IPS-15b (cell line): ENCODE measurements at regions not wholly inside any gene's neighbourhood (a gene's known extent, or its start where the extent isn't known, plus 50 kb on each side); places are given as distances from the start of the nearest gene placed in this dataset.

ENCODE experiments used
- H3K27me3 ChIP-seq: one replicate; pipeline ENCODE4 v1.6.1; 2013; ENCODE audit warnings: low read length; ENCODE audit not compliant: control insufficient read depth, insufficient read depth
- H3K36me3 ChIP-seq: one replicate; pipeline ENCODE4 v1.6.1; 2013; ENCODE audit warnings: low read length; ENCODE audit not compliant: control insufficient read depth, insufficient read depth
- H3K4me1 ChIP-seq: one replicate; pipeline ENCODE4 v1.6.1; 2013; ENCODE audit warnings: mild to moderate bottlenecking, low read length; ENCODE audit not compliant: control insufficient read depth, insufficient read depth
- H3K4me3 ChIP-seq: one replicate; pipeline ENCODE4 v1.5.1; 2013; ENCODE audit warnings: low read depth, low read length
- H3K9ac ChIP-seq: one replicate; pipeline ENCODE4 v1.6.1; 2013; ENCODE audit warnings: low read depth, mild to moderate bottlenecking, low read length
- H3K9me3 ChIP-seq: one replicate; pipeline ENCODE4 v1.6.1; 2013; ENCODE audit warnings: mild to moderate bottlenecking, low read length; ENCODE audit not compliant: control insufficient read depth, insufficient read depth

DNA sequence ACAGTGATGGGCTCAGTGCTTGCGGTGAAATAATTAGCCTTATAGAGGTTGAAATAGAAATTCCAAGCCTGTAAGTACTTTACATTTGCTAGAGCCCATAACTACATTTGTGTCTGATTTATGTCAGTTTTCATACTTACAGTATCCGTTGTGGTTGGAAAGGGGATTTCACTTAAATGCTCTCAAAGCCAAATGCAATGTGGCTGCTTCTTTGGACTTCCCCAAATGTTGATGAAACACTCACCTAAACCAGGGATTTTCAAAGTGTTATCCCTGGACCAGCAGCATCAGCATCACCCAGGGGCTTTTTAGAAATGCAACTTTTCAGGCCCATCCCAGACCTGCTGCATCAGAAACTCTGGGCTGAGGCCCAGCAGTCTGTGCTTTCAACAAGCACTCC, 378.7 kb downstream of the MCTP2 start:
- H3K9me3 ChIP-seq = no peaks in the 10 kb centered on the region
- no peak overlapping the region for H3K4me3 ChIP-seq
- H3K27me3 ChIP-seq = no peaks in the 10 kb centered on the region
- H3K9ac ChIP-seq = no peak overlapping the region
- H3K4me1 ChIP-seq = no peaks in the 10 kb centered on the region
- no peaks in the 10 kb centered on the region for H3K36me3 ChIP-seq

DNA sequence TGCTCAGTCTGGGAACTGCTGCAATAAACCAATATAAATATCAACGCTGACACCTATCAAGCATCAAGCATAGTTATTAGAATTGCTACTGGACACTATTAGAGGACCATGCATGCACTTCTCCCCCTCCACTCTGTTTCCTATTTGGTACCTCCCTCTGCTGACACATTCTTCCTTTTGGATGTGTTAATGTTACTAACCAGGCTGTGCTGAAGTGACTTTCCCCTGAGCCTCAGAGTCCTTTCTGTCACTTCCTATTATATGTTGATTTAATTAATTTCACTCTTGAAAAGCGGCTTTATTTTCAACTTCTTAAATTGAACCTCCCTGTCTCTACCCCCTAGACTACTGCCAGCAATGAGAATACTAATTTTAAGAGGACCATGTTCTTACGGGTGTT, 379.1 kb downstream of the MCTP2 start:
- Histone ChIP-seq H3K27me3 (no peaks in the 10 kb centered on the region), H3K9me3 (no peaks in the 10 kb centered on the region), H3K4me1 (no peaks in the 10 kb centered on the region), H3K4me3 (no peak overlapping the region), H3K9ac (no peak overlapping the region), H3K36me3 (no peaks in the 10 kb centered on the region)

DNA sequence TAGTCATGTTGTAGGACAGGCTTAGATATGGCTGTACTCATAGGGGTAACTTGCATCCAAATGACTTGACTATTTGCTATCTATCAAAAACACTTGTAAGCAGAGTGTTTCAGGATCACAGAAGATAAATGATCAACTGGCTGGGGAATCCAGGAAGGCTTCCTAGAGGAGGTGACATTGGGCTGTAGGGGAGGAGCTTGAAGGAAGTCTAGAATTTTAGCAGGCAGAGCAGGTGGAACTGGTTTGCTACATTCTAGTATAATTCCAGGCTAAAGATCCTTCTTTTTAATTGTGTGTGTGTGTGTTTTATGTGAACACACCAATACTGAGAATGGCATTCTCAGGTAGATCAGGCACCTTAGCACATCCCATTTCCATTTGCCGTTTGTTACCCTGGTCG, 380.3 kb downstream of the MCTP2 start:
- Histone ChIP-seq H3K9ac (no peak overlapping the region), H3K36me3 (no peaks in the 10 kb centered on the region), H3K27me3 (no peaks in the 10 kb centered on the region)

DNA sequence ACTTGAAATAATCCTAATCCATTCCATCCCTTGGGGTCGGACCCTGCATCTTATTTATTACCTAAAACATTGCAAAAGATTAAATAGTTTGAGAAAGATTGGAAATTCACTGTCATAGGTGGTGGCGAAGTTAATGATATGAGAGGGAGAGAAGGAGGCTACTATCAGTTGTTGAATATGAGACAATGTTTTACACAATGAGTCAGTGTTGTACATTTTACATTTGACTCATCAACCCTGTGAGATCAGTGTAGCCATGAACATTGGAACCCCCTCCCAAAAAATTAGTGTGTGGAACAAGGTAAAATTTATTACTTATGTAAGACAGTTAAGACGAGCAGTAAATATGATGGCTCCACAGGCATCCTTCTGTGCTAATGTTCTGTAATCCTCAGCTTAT, 384.3 kb downstream of the MCTP2 start:
- no peak overlapping the region for H3K4me3 ChIP-seq
- no peaks in the 10 kb centered on the region for H3K4me1 ChIP-seq
- H3K27me3 ChIP-seq = no peaks in the 10 kb centered on the region
- H3K36me3 ChIP-seq = no peaks in the 10 kb centered on the region
- no peaks in the 10 kb centered on the region for H3K9me3 ChIP-seq
- no peak overlapping the region for H3K9ac ChIP-seq

More for the DNA sequence above, 380.3 kb downstream of the MCTP2 start:
- no peaks in the 10 kb centered on the region for H3K9me3 ChIP-seq
- H3K4me1 ChIP-seq = no peaks in the 10 kb centered on the region
- H3K4me3 ChIP-seq = no peak overlapping the region

DNA sequence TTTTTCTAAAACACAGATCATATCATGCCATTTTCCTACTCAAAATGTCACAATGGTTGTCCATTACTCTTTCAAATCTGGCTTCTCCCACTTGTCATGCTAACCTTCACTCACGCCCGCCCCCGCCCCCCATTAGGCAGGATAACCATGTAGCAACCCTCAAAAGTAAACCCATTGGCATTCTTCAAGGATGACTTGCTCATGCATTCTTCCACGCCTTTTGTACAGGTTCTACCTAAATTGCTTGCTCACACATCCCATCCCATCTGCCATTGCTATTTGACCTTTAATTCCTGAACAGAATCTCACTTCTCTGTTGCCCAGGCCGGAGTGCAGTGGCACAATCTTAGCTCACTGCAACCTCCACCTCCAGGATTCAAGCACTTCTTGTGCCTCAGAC, 389.3 kb downstream of the MCTP2 start:
- no peaks in the 10 kb centered on the region for H3K4me1 ChIP-seq
- H3K4me3 ChIP-seq = no peak overlapping the region
- H3K36me3 ChIP-seq = no peaks in the 10 kb centered on the region
- no peaks in the 10 kb centered on the region for H3K9me3 ChIP-seq
- H3K9ac ChIP-seq = no peak overlapping the region
- no peaks in the 10 kb centered on the region for H3K27me3 ChIP-seq

DNA sequence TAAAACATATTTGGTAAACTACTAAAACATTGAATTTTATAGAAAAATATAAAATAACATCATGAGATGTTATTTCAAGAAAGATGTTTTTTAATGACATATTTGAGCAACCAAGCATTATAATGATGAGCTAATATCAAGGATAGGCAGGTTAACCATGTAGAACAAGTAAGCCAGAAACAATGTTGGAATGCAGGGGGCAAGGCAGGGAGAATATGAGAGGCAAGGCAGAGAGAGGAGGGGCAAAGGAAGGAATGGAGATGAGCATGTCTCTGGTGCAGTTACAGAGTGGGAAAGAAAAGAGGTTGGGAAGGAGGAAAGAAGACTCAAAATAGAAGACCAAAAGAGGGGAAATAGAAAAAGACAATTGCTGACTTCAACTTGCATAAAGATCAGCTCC, 390.4 kb downstream of the MCTP2 start:
- Histone ChIP-seq H3K4me3 (no peak overlapping the region), H3K9ac (no peak overlapping the region), H3K9me3 (no peaks in the 10 kb centered on the region), H3K4me1 (no peaks in the 10 kb centered on the region), H3K36me3 (no peaks in the 10 kb centered on the region), H3K27me3 (no peaks in the 10 kb centered on the region)

DNA sequence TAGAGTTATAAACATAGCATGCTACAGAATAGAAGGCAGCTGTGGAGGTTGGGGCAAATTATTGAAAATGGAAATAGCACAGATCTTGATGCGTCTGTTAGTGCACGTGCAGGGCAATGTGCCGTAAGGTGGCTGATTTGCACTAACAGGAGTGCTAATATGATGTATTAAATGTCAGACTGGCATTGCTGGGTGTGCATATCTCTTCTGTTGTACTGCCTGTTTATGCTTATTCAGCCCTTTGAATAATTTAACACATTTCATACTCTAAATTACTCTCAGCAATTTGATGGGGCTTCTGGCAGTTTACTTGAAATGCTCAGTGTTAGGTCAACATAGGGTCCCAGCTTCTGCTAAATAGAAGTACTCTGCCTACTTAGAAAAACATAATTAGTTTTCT, 395.6 kb downstream of the MCTP2 start:
- Histone ChIP-seq H3K9me3 (no peaks in the 10 kb centered on the region), H3K4me1 (no peaks in the 10 kb centered on the region), H3K4me3 (no peak overlapping the region), H3K9ac (no peak overlapping the region), H3K36me3 (no peaks in the 10 kb centered on the region), H3K27me3 (no peaks in the 10 kb centered on the region)

DNA sequence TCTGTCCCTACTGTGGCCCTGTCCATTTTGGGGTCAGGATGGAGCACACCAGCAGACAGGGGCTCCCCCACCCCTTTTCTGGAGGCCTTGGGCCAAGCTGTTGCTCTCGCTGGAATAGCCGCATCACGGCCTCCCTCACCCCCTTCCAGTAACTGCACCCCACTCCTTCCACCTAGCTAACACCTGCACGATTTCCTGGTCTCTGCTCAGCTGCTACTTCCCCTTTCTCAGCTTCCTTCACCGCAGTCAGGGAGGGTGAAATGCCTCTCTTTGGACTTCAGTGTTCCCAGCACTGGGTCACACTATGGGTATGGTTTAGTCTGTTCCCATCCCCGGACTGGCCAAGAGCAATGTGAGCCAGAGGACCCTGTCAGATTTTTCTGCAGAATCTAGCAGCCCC, 400.2 kb downstream of the MCTP2 start:
- H3K9me3 ChIP-seq = no peaks in the 10 kb centered on the region

DNA sequence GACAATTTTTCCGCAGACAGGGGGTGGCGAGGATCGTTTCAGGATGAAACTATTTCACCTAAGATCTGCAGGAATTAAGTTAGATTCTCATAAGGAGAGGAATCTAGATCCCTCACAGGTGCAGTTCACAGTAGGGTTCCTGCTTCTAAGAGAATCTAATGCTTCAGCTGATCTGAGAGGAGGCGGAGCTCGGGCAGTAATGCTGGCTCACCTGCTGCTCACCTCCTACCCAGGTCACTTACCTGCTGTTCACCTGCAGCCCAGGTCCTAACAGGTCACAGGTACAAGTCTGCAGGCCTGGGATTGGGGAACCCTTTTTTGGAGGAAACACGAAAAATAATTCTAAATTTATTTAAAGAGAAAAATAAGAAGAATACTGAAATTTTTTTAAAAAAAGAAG, 406.8 kb downstream of the MCTP2 start:
- Histone ChIP-seq H3K4me3 (no peak overlapping the region), H3K4me1 (no peaks in the 10 kb centered on the region), H3K27me3 (no peaks in the 10 kb centered on the region), H3K9ac (no peak overlapping the region), H3K9me3 (no peaks in the 10 kb centered on the region), H3K36me3 (no peaks in the 10 kb centered on the region)

More for the DNA sequence above, 400.2 kb downstream of the MCTP2 start:
- H3K27me3 ChIP-seq = no peaks in the 10 kb centered on the region
- no peaks in the 10 kb centered on the region for H3K4me1 ChIP-seq
- H3K4me3 ChIP-seq = no peak overlapping the region
- H3K36me3 ChIP-seq = no peaks in the 10 kb centered on the region
- no peak overlapping the region for H3K9ac ChIP-seq

DNA sequence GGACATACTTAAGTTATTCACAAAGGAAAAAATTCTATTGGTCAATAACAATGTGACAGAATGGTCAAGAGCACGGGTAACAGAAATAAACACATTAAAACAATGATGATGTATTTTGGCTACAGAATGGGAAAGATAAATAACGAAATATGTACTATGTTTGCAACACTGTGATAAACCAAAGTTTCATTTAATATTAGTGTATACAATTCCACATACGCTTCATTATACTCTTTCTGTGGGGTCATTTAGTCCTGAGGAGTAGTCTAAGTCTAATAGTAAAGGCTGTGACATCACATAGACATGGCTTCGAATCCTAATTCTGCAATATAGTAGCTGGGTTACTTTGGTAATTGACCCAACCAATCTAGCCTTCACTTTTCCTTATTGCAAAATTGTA, 408.3 kb downstream of the MCTP2 start:
- H3K36me3 ChIP-seq = no peaks in the 10 kb centered on the region
- no peaks in the 10 kb centered on the region for H3K4me1 ChIP-seq
- H3K27me3 ChIP-seq = no peaks in the 10 kb centered on the region
- H3K4me3 ChIP-seq = no peak overlapping the region
- no peaks in the 10 kb centered on the region for H3K9me3 ChIP-seq
- H3K9ac ChIP-seq = no peak overlapping the region

DNA sequence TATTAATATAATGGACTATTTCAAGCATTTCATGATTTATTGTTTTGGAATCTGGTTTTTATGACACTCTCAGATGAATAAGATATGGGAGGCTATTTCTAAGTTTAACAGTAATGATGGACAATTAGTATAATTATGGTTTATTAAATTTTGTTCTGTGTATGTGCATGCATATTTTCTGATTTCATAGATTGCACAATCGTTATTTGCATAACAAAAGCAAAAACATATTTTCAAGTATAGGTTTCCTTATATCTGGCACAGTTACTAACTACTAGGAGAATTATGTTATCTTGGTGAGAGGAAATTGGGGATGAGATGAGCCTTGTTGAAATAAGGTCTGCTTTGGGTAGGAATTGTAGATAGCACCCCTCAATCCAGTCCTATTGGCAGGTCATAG, 413.1 kb downstream of the MCTP2 start:
- no peaks in the 10 kb centered on the region for H3K9me3 ChIP-seq
- H3K4me3 ChIP-seq = no peak overlapping the region
- no peaks in the 10 kb centered on the region for H3K36me3 ChIP-seq
- H3K27me3 ChIP-seq = no peaks in the 10 kb centered on the region
- H3K4me1 ChIP-seq = no peaks in the 10 kb centered on the region
- H3K9ac ChIP-seq = no peak overlapping the region

DNA sequence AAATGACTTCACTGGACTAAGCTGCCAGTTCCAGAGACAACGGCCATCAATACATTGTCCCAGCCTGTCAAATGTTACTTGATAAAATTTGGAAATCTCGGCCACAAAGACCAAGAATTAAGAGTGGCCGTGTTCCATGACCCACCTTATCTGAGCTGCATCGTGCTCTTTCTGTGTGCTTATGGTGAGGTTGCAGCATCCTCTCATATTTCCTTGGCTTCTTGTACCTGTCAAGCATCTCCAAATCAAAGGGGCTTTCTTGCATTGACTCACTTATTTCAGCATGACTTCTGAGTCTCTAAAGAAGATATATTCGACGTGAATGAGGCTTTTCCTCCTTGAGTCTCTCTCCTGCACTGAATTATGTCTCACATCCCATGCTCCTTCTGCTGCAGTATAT, 421.7 kb downstream of the MCTP2 start:
- no peaks in the 10 kb centered on the region for H3K36me3 ChIP-seq
- no peaks in the 10 kb centered on the region for H3K27me3 ChIP-seq
- H3K4me3 ChIP-seq = no peak overlapping the region
- no peaks in the 10 kb centered on the region for H3K4me1 ChIP-seq
- H3K9me3 ChIP-seq = no peaks in the 10 kb centered on the region
- no peak overlapping the region for H3K9ac ChIP-seq
